Heart right ventricle (tissue), 16 donors: ENCODE measurements at regions not wholly inside any gene's neighbourhood (a gene's known extent, or its start where the extent isn't known, plus 50 kb on each side); places are given as distances from the start of the nearest gene placed in this dataset.
"Not testable (repeated sequence)": the region's sequence is repeated elsewhere in the genome, so short reads cannot be mapped to it uniquely, and the experiment has no call there.

ENCODE experiments used
- ATAC-seq, 8 donors: fragments of 200-7000 bp; cut with Tn5 transposase; one replicate each; pipeline ENCODE4 v1.9.1; 2020; ENCODE audit warnings: mild to moderate bottlenecking in 8 of 8, moderate library complexity in 8 of 8, moderate number of reproducible peaks in 1 of 8
- DNase-seq, 2 donors: peaks; one replicate each; pipeline ENCODE4 v3.0.0-alpha.2; 2020
- H3K27ac ChIP-seq, 10 donors: fragments of 200-600 bp; sonication (generic) in 2 of 10; one replicate each; pipeline versions ENCODE4 v1.5.0 to v1.8.0; 2020 to 2022; ENCODE audit warnings: mild to moderate bottlenecking in 3 of 10
- H3K27me3 ChIP-seq, 7 donors: fragments of 200-600 bp; one replicate each; pipeline ENCODE4 v1.8.0; 2021 to 2022; ENCODE audit warnings: mild to moderate bottlenecking in 2 of 7
- H3K36me3 ChIP-seq, 9 donors: fragments of 200-600 bp; sonication (generic) in 1 of 9; one replicate each; pipeline versions ENCODE4 v1.5.0 to v1.8.0; 2020 to 2022; ENCODE audit warnings: mild to moderate bottlenecking in 2 of 9
- H3K4me1 ChIP-seq, 9 donors: fragments of 200-600 bp; sonication (generic) in 1 of 9; one replicate each; pipeline versions ENCODE4 v1.5.0 to v1.8.0; 2020 to 2022; ENCODE audit warnings: mild to moderate bottlenecking in 4 of 9
- H3K4me3 ChIP-seq, 10 donors: fragments of 200-600 bp; sonication (generic) in 2 of 10; one replicate each; pipeline versions ENCODE4 v1.5.0 to v1.8.0; 2020 to 2022; ENCODE audit warnings: mild to moderate bottlenecking in 7 of 10, moderate library complexity in 2 of 10
- H3K9me3 ChIP-seq, 11 donors: fragments of 200-600 bp in 10 of 11; sonication (generic) in 2 of 11; one replicate each; pipeline versions ENCODE4 v1.5.0 to v1.8.0; 2013 to 2022; ENCODE audit warnings: mild to moderate bottlenecking in 2 of 11, control low read depth in 1 of 11, moderate library complexity in 1 of 11
- CTCF ChIP-seq, 9 donors: fragments of 200-600 bp; sonication (generic) in 2 of 9; IDR thresholded peaks; one replicate each; pipeline versions ENCODE4 v1.5.0 to v1.8.0; 2021 to 2022; ENCODE audit warnings: antibody characterized with exemption in 9 of 9, mild to moderate bottlenecking in 5 of 9, moderate library complexity in 1 of 9
- WGBS, 2 donors: extraction: QIAGEN DNeasy Blood & Tissue Kit; methylation state at CpG; one replicate each; pipeline ENCODE4 v1.1.7; 2013; ENCODE audit warnings: inconsistent platforms in 1 of 2; 5-methylcytosine and 5-hydroxymethylcytosine counted together
- intact Hi-C, 10 donors: fragments of 100-400 bp; cut with DNase I; formaldehyde crosslinking; loops; one replicate each; pipeline versions ENCODE4 v1.11.1 to v1.14.2; 2022
- donor health status: Arrhythmogenic right ventricular cardiomyopathy.
- donor health status: ischemic (EF 13 %, LVEDD 7.1; RV severe dilation, severe dysfunction).
- donor health status: healthy with polysubstance abuse.
- donor health status: DM: no; HTN: yes; CAD: no.
- donor health status: DM: no; HTN: no; CAD: no.
- donor health status: ischemic (EF 25% LVEDD 6.9; RV normal size, moderate dysfunction).
- donor health status: ischemic (EF 25% LVEDD 5.7; RV mildly dilated, moderate dysfunction).
- donor health status: healthy.
- donor health status: DM: yes; HTN: yes; CAD: no.
- donor health status: Ischemic cardiomyopathy.
- donor health status: ischemic (EF 35%, LVEDD 5.7; RV mildly dilated, moderate dysfunction).
- donor health status: nonischemic (EF 11% LVEDD 7.7; RV severe dilation, severe dysfunction).
- donor health status: DM: yes; HTN: yes; CAD: no.
- donor health status: PGD.
- donor health status: ischemic (EF 29% LVEDD 5.4; RV normal size, mild dysfunction).
- donor health status: nonischemic (EF 23%, LVEDD 6.1; RV moderate dilation, normal function).

DNA sequence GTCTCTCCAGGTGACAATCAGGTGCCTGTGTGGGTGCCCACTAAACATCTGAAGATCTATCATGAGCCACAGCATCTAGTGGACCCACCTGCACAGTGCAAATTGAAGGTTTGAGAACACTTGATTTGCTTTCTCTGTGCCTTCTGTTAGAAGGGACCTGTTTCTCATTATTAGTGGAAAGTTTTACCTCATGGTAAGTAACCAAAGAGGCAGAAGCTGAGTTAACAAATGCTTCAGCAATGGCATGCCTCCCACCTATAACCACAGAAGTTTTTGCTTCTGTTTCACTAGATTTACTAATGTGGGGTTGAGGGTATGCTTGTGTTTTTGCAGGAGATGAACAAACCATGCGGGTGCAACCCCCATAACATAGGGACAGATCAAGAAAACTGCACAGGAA is 297.4 kb upstream of the DKK2 start:
- TF ChIP-seq CTCF (IDR thresholded peaks at IDR 0.05), result no peak
- H3K27ac ChIP-seq, result no peak overlapping the region
- DNase-seq (no peak), ATAC-seq (no peak)
- no peaks in the 10 kb centered on the region for H3K4me1 ChIP-seq
- no peak overlapping the region for H3K4me3 ChIP-seq
- intact Hi-C loops, result no loop called here
- H3K36me3 ChIP-seq, result no peaks in the 10 kb centered on the region
- WGBS, 2 donors, result 90 to 92% methylated on average over 1 of the region's 1 CpG
- H3K27me3 ChIP-seq, result no peaks in the 10 kb centered on the region
- H3K9me3 ChIP-seq, result peaks cover 0 to 15% (median 0%) of the 10 kb centered on the region in 11 donors

DNA sequence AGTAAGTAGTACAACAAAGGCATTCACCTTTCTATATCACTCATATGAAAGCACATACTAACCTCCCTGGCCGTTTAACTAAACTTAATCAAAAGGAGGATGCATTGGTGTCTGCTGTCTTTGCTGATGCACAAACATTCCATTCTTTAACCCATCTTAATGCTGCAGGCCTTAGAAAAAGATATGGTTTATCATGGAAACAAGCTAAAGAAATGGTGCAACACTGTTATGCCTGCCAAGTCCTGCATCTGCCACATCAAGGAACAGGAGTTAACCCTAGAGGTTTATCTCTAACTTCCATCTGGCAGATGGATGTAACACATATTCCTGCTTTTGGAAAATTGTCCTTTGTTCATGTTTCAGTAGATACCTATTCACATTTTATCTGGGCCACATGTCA is 296.5 kb upstream of the DKK2 start:
- H3K27ac ChIP-seq, DNase-seq, H3K27me3 ChIP-seq, H3K36me3 ChIP-seq, H3K4me1 ChIP-seq, intact Hi-C loops, ATAC-seq, H3K4me3 ChIP-seq: not testable (repeated sequence)
- WGBS, 2 donors, result 41 to 58% methylated on average over 1 of the region's 1 CpG
- H3K9me3 ChIP-seq, result peaks cover 0 to 24% (median 7%) of the 10 kb centered on the region in 11 donors

GRCh38 chr4:107330916-107331315 is 294.8 kb upstream of the DKK2 start:
- peaks cover 0 to 35% (median 9%) of the 10 kb centered on the region in 11 donors for H3K9me3 ChIP-seq
- no peak for TF ChIP-seq CTCF (IDR thresholded peaks at IDR 0.05)
- no peak overlapping the region for H3K4me3 ChIP-seq
- H3K4me1 ChIP-seq, result no peaks in the 10 kb centered on the region
- ATAC-seq, result no peak
- H3K36me3 ChIP-seq, result no peaks in the 10 kb centered on the region
- intact Hi-C loops, result no loop called here
- H3K27ac ChIP-seq, result no peak overlapping the region
- no peak for DNase-seq
- H3K27me3 ChIP-seq, result no peaks in the 10 kb centered on the region

DNA sequence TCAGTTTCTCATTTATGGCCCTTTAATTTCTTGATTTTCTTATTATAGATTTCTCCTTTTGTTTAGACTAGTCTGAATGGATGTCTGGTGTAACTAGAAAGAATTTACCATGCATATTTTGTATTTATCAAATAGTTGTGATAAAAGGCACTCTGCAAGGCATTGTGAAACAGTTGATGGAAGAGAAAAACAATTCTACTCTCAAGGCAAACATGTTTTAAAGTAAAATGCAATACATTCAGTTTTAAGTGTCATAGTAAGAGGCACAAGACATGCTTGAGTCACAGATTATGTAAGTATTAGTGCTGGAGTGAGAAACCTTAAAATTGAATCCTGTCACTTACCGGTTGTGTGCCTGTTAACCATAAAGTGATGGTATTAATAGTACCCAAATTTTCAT is 283.3 kb upstream of the DKK2 start:
- H3K9me3 ChIP-seq, result peaks cover 0 to 6% (median 0%) of the 10 kb centered on the region in 11 donors
- no peak for TF ChIP-seq CTCF (IDR thresholded peaks at IDR 0.05)
- no peak overlapping the region for H3K4me3 ChIP-seq
- ATAC-seq (no peak), DNase-seq (no peak)
- H3K27ac ChIP-seq, result no peak overlapping the region
- no peaks in the 10 kb centered on the region for H3K36me3 ChIP-seq
- WGBS, 2 donors, result 77 to 87% methylated on average over 1 of the region's 1 CpG
- H3K27me3 ChIP-seq, result no peaks in the 10 kb centered on the region
- no peaks in the 10 kb centered on the region for H3K4me1 ChIP-seq
- intact Hi-C loops, result no loop called here

DNA sequence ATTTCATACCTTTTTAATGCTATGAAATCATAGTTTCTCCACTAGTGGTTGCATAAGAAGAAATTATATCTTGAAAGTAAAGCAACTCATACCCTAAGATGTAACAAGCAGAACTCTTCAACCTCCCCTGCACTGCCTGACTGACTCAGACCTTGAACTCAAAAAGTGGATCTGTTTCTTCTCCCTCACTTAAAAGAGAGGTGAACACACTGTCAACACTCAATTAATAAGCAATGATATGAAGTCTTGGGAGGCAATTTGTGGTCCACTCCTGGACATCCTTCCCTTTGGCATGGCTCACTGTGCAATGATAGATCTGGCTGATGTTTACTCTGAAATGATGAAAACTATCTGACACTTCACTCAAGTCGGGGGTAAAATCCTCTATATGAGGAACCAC is 282.0 kb upstream of the DKK2 start:
- DNase-seq (no peak), ATAC-seq (no peak)
- Histone ChIP-seq H3K27ac (no peak overlapping the region), H3K9me3 (peaks cover 0 to 6% (median 0%) of the 10 kb centered on the region in 11 donors), H3K36me3 (no peaks in the 10 kb centered on the region), H3K4me3 (no peak overlapping the region), H3K27me3 (no peaks in the 10 kb centered on the region), H3K4me1 (no peaks in the 10 kb centered on the region)
- WGBS, 2 donors, result 0 to 20% methylated on average over 1 of the region's 1 CpG
- intact Hi-C loops, result no loop called here
- no peak for TF ChIP-seq CTCF (IDR thresholded peaks at IDR 0.05)
